GM12878 (cell line): ENCODE measurements at regions not wholly inside any gene's neighbourhood (a gene's known extent, or its start where the extent isn't known, plus 50 kb on each side); places are given as distances from the start of the nearest gene placed in this dataset.

Source experiments
- ATAC-seq: fragments of 200-7000 bp; cut with Tn5 transposase; 3 replicates; pipeline ENCODE4 v1.9.1; 2020; ENCODE audit warnings: mild to moderate bottlenecking, moderate library complexity
- BruUV-seq: library from RNA; stranded (reverse); fragments of 400-500 nt; replicated peaks from 2 replicates; lab custom pipeline; 2021; lab: Mats Ljungman, UMichigan
- CTCF ChIA-PET: fragments of 300-600 bp; sonication (Branson Sonifier 250); formaldehyde crosslinking; extraction: SDS; loops from one replicate; lab custom pipeline; 2021; ENCODE audit warnings: inconsistent platforms; lab: Yijun Ruan, JAX
- POLR2A ChIA-PET: fragments of 350-600 bp; formaldehyde crosslinking; extraction: SDS; loops from one replicate; lab custom pipeline; 2021; ENCODE audit warnings: inconsistent platforms; lab: Charles Lee
- RAD21 ChIA-PET: fragments of 300-600 bp; sonication (Branson Sonifier 250); formaldehyde crosslinking; loops from one replicate; lab custom pipeline; 2023; ENCODE audit warnings: antibody characterized with exemption; ENCODE audit not compliant: unreplicated experiment; lab: Charles Lee
- SMC1A ChIA-PET: fragments of 300-600 bp; sonication (Branson Sonifier 250); formaldehyde crosslinking; loops from one replicate; lab custom pipeline; 2023; ENCODE audit not compliant: unreplicated experiment, uncharacterized antibody; lab: Charles Lee
- DNase-seq: peaks from one replicate; pipeline ENCODE4 v3.0.0-alpha.2; 2011; ENCODE audit warnings: low read depth, low spot score
- FAIRE-seq: peaks from 3 replicates; lab custom pipeline; 2011; peaks lifted over from hg19 to GRCh38; lab: Jason Lieb, UNC
- H2AFZ ChIP-seq: 2 replicates; pipeline ENCODE4 v1.6.0; 2011; ENCODE audit warnings: low read depth, low read length, control low read depth; ENCODE audit not compliant: control insufficient read depth
- H3K27ac ChIP-seq: 2 replicates; pipeline ENCODE4 v1.5.1; 2011; ENCODE audit warnings: control low read depth; ENCODE audit not compliant: control insufficient read depth, insufficient read depth
- H3K27me3 ChIP-seq, 2 experiments: replicated peaks in 1 of 2; 2 replicates each; pipeline versions ENCODE4 v1.6.0 to v1.6.1; 2011; ENCODE audit warnings: low read length in 1 of 2; ENCODE audit not compliant: control insufficient read depth in 2 of 2, insufficient read depth in 2 of 2
- H3K36me3 ChIP-seq, 2 experiments: 2 replicates each; pipeline ENCODE4 v1.5.1; 2011; ENCODE audit warnings: low read length in 1 of 2; ENCODE audit not compliant: control insufficient read depth in 2 of 2, insufficient read depth in 2 of 2
- H3K4me1 ChIP-seq: 2 replicates; pipeline ENCODE4 v1.6.1; 2011; ENCODE audit warnings: mild to moderate bottlenecking, low read length, moderate library complexity, mixed read lengths; ENCODE audit not compliant: control insufficient read depth, insufficient read depth
- H3K4me2 ChIP-seq: 2 replicates; pipeline ENCODE4 v1.6.0; 2011; ENCODE audit warnings: control low read depth; ENCODE audit not compliant: control insufficient read depth, insufficient read depth
- H3K4me3 ChIP-seq: fragments of 200-600 bp; sonication (generic); 2 replicates; pipeline ENCODE4 v1.5.1; 2016
- H3K79me2 ChIP-seq: 2 replicates; pipeline ENCODE4 v1.6.0; 2011; ENCODE audit warnings: low read length; ENCODE audit not compliant: control insufficient read depth, insufficient read depth
- H3K9ac ChIP-seq: 2 replicates; pipeline ENCODE4 v1.8.0; 2011; ENCODE audit warnings: low read length, control low read depth, mixed read lengths; ENCODE audit not compliant: control insufficient read depth, insufficient read depth
- H3K9me3 ChIP-seq: replicated peaks from 3 replicates; pipeline ENCODE4 v1.5.1; 2011; ENCODE audit warnings: mild to moderate bottlenecking, low read length; ENCODE audit not compliant: control insufficient read depth, insufficient read depth
- H4K20me1 ChIP-seq: 2 replicates; pipeline ENCODE4 v1.6.0; 2011; ENCODE audit not compliant: control insufficient read depth, insufficient read depth
- BMI1 ChIP-seq: fragments of 450-650 bp; IDR thresholded peaks from 2 replicates; pipeline ENCODE4 v1.6.1; 2016; ENCODE audit warnings: mild to moderate bottlenecking, moderate library complexity, borderline replicate concordance
- CBX3 ChIP-seq: fragments of 200-600 bp; sonication (generic); IDR thresholded peaks from 2 replicates; pipeline ENCODE4 v1.6.1; 2016; ENCODE audit warnings: low read depth, borderline replicate concordance
- CREM ChIP-seq: IDR thresholded peaks from 2 replicates; pipeline ENCODE4 v1.6.1; 2014; ENCODE audit warnings: antibody characterized with exemption, low read depth
- DPF2 ChIP-seq: fragments of 450-650 bp; IDR thresholded peaks from 2 replicates; pipeline ENCODE4 v1.6.1; 2017; ENCODE audit warnings: mild to moderate bottlenecking
- EED ChIP-seq: sonication (generic); IDR thresholded peaks from 2 replicates; pipeline ENCODE4 v1.6.1; 2016; ENCODE audit warnings: antibody characterized with exemption, low read depth
- EGR1 ChIP-seq, 2 experiments: IDR thresholded peaks; 1 replicate in 1 of 2; 2 replicates in 1 of 2; pipeline ENCODE4 v1.6.1; 2011 to 2012; ENCODE audit warnings: low read depth in 2 of 2, low read length in 2 of 2, borderline replicate concordance in 1 of 2, mild to moderate bottlenecking in 1 of 2, moderate library complexity in 1 of 2
- ESRRA ChIP-seq: IDR thresholded peaks from 2 replicates; pipeline ENCODE4 v1.6.1; 2012; ENCODE audit warnings: mild to moderate bottlenecking, low read length, improper control_type of control experiment
- GABPA ChIP-seq: IDR thresholded peaks from 2 replicates; pipeline ENCODE4 v1.6.1; 2014; ENCODE audit warnings: antibody characterized with exemption, low read depth, mild to moderate bottlenecking, inconsistent platforms
- IKZF2 ChIP-seq, 2 experiments: fragments of 450-650 bp; IDR thresholded peaks; 2 replicates each; pipeline ENCODE4 v1.6.1; 2017; ENCODE audit warnings: mild to moderate bottlenecking in 2 of 2, moderate library complexity in 2 of 2
- MXI1 ChIP-seq: fragments of 150-350 bp; IDR thresholded peaks from 2 replicates; pipeline ENCODE4 v1.6.1; 2011; ENCODE audit warnings: low read depth, mild to moderate bottlenecking, inconsistent platforms, low read length, improper control_type of control experiment
- RBBP5 ChIP-seq: fragments of 200-600 bp; sonication (generic); conservative IDR thresholded peaks from 2 replicates; pipeline ENCODE4 v1.6.1; 2016
- SIN3A ChIP-seq: IDR thresholded peaks from 2 replicates; pipeline ENCODE4 v1.6.1; 2012; ENCODE audit warnings: low read depth, low read length, improper control_type of control experiment
- SMAD5 ChIP-seq: IDR thresholded peaks from 2 replicates; pipeline ENCODE4 v1.6.1; 2016; ENCODE audit warnings: antibody characterized with exemption, low read depth
- TAF1 ChIP-seq: IDR thresholded peaks from 2 replicates; pipeline ENCODE4 v1.6.1; 2011; ENCODE audit warnings: mild to moderate bottlenecking, low read depth, low read length, borderline replicate concordance
- ZNF207 ChIP-seq: fragments of 450-650 bp; IDR thresholded peaks from 2 replicates; pipeline ENCODE4 v1.6.1; 2014; ENCODE audit warnings: antibody characterized with exemption, mild to moderate bottlenecking, borderline replicate concordance
- WGBS: methylation state at CpG from one replicate; pipeline ENCODE4 v1.1.6; 2016; ENCODE audit warnings: low lambda C conversion rate; ENCODE audit not compliant: insufficient replicate concordance, insufficient coverage; ENCODE audit errors: missing lambda C conversion rate; 5-methylcytosine and 5-hydroxymethylcytosine counted together
- in situ Hi-C: fragments of 300-500 bp; cut with MboI; formaldehyde crosslinking; loops from 9 replicates; pipeline ENCODE4 v1.14.3; 2018; ENCODE audit warnings: mixed read lengths
- intact Hi-C: fragments of 100-400 bp; cut with micrococcal nuclease; formaldehyde crosslinking; loops from one replicate; pipeline ENCODE4 v1.14.2; 2022; ENCODE audit not compliant: unreplicated experiment
- TF ChIP-seq, protein P1 (sequence below): IDR thresholded peaks from 2 replicates; pipeline ENCODE4 v1.6.1; 2011; ENCODE audit warnings: low read depth, mild to moderate bottlenecking, low read length, moderate library complexity, borderline replicate concordance; ENCODE audit errors: extremely low read depth
- TF ChIP-seq, protein P2 (sequence below): fragments of 450-650 bp; IDR thresholded peaks from 2 replicates; pipeline ENCODE4 v1.6.1; 2018; ENCODE audit warnings: borderline replicate concordance, mild to moderate bottlenecking; ENCODE audit not compliant: partially characterized antibody

GRCh38 chr12:24483732-24484131, 465.2 kb downstream of the BCAT1 start:
- intact Hi-C loops (no loop called here), in situ Hi-C loops (no loop called here)
- Histone ChIP-seq H3K9ac (no peak overlapping the region), H3K4me3 (no peak overlapping the region), H2AFZ (no peak overlapping the region), H3K36me3 (no peaks in the 10 kb centered on the region), H3K9me3 (no peaks in the 10 kb centered on the region), H4K20me1 (no peaks in the 10 kb centered on the region), H3K27ac (no peak overlapping the region), H3K79me2 (no peaks in the 10 kb centered on the region), H3K4me2 (no peak overlapping the region), H3K27me3 (no peaks in the 10 kb centered on the region), H3K4me1 (no peaks in the 10 kb centered on the region)
- FAIRE-seq: no peak
- TF ChIP-seq, protein P1, sequence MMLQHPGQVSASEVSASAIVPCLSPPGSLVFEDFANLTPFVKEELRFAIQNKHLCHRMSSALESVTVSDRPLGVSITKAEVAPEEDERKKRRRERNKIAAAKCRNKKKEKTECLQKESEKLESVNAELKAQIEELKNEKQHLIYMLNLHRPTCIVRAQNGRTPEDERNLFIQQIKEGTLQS: no peak
- no peak for TF ChIP-seq TAF1
- no peak for TF ChIP-seq ZNF207
- TF ChIP-seq SIN3A: no peak
- TF ChIP-seq, protein P2, sequence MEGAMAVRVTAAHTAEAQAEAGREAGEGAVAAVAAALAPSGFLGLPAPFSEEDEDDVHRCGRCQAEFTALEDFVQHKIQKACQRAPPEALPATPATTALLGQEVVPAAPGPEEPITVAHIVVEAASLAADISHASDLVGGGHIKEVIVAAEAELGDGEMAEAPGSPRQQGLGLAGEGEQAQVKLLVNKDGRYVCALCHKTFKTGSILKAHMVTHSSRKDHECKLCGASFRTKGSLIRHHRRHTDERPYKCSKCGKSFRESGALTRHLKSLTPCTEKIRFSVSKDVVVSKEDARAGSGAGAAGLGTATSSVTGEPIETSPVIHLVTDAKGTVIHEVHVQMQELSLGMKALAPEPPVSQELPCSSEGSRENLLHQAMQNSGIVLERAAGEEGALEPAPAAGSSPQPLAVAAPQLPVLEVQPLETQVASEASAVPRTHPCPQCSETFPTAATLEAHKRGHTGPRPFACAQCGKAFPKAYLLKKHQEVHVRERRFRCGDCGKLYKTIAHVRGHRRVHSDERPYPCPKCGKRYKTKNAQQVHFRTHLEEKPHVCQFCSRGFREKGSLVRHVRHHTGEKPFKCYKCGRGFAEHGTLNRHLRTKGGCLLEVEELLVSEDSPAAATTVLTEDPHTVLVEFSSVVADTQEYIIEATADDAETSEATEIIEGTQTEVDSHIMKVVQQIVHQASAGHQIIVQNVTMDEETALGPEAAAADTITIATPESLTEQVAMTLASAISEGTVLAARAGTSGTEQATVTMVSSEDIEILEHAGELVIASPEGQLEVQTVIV: no peak
- no peak for TF ChIP-seq SMAD5
- no peak for TF ChIP-seq CREM
- TF ChIP-seq IKZF2 (IDR thresholded peaks at IDR 0.05): no peak
- TF ChIP-seq EGR1 (IDR thresholded peaks at IDR 0.05; ENCODE audit: borderline replicate concordance in 1 of 2, low read depth in 2 of 2, low read length in 2 of 2): no peak
- TF ChIP-seq EED: no peak
- no peak for TF ChIP-seq CBX3
- no peak for TF ChIP-seq BMI1
- no peak for TF ChIP-seq MXI1
- no peak for TF ChIP-seq DPF2
- TF ChIP-seq GABPA: no peak
- TF ChIP-seq ESRRA: no peak
- no peak for TF ChIP-seq RBBP5
- DNase-seq: no peak
- WGBS: 27% methylated on average over 3 of the region's 3 CpGs
- SMC1A ChIA-PET: interaction anchor here (0.9 to 1.2 kb wide), 2 partner anchors 38 to 238 kb away, joined by 3 read pairs; no protein-coding TSS in a partner anchor
- POLR2A ChIA-PET: no interaction called here
- RAD21 ChIA-PET: no interaction called here
- no TSS peak for BruUV-seq
- no peak for ATAC-seq
- CTCF ChIA-PET: interaction anchor here (1.2 kb wide), 1 partner anchor 17 kb away, joined by 3 read pairs; no protein-coding TSS in a partner anchor
